ENCODE measurements at regions not wholly inside any gene's neighbourhood (a gene's known extent, or its start where the extent isn't known, plus 50 kb on each side); places are given as distances from the start of the nearest gene placed in this dataset.
"Not testable (repeated sequence)": the region's sequence is repeated elsewhere in the genome, so short reads cannot be mapped to it uniquely, and the experiment has no call there.

GRCh38 chr2:182598626-182599025, 117.4 kb upstream of the DNAJC10 start:
- no peaks in the 10 kb centered on the region for H3K36me3 ChIP-seq
- no peaks in the 10 kb centered on the region for H3K4me1 ChIP-seq (ENCODE audit: control insufficient read depth in 1 of 2, insufficient read depth in 1 of 2, low read depth in 1 of 2, low read length in 1 of 2)
- no peak for TF ChIP-seq CTCF (IDR thresholded peaks at IDR 0.05)
- no peak overlapping the region for H3K27ac ChIP-seq
- H3K9me3 ChIP-seq = no peaks in the 10 kb centered on the region
- H3K27me3 ChIP-seq = no peaks in the 10 kb centered on the region
- no peak overlapping the region for H3K4me3 ChIP-seq (ENCODE audit: low read depth in 1 of 2, low read length in 1 of 2)

DNA sequence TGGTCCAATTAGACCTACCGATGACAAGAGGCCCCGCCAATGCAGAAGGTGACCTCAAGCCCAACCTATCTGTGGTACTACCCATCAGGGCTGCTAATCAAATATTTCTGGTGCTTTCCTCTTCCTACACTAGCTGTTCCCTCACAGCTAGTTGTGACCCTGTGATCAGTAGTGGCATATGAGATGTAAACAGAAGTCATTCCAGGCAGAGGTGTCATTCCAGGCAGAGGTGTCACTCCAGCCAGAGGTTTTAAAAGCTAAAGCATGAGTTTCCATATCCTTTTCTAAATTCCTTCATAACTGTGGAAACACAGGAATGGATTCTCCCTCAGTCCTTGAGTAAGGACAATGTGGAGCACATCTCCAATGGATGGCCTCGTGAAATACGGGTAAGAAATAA, 110.9 kb upstream of the DNAJC10 start:
- Histone ChIP-seq H3K4me1 (ENCODE audit: control insufficient read depth in 1 of 2, insufficient read depth in 1 of 2, low read depth in 1 of 2, low read length in 1 of 2) (no peaks in the 10 kb centered on the region), H3K9me3 (no peaks in the 10 kb centered on the region), H3K27me3 (no peaks in the 10 kb centered on the region), H3K27ac (no peak overlapping the region), H3K36me3 (no peaks in the 10 kb centered on the region), H3K4me3 (ENCODE audit: low read depth in 1 of 2, low read length in 1 of 2) (no peak overlapping the region)
- TF ChIP-seq CTCF (IDR thresholded peaks at IDR 0.05) = no peak

DNA sequence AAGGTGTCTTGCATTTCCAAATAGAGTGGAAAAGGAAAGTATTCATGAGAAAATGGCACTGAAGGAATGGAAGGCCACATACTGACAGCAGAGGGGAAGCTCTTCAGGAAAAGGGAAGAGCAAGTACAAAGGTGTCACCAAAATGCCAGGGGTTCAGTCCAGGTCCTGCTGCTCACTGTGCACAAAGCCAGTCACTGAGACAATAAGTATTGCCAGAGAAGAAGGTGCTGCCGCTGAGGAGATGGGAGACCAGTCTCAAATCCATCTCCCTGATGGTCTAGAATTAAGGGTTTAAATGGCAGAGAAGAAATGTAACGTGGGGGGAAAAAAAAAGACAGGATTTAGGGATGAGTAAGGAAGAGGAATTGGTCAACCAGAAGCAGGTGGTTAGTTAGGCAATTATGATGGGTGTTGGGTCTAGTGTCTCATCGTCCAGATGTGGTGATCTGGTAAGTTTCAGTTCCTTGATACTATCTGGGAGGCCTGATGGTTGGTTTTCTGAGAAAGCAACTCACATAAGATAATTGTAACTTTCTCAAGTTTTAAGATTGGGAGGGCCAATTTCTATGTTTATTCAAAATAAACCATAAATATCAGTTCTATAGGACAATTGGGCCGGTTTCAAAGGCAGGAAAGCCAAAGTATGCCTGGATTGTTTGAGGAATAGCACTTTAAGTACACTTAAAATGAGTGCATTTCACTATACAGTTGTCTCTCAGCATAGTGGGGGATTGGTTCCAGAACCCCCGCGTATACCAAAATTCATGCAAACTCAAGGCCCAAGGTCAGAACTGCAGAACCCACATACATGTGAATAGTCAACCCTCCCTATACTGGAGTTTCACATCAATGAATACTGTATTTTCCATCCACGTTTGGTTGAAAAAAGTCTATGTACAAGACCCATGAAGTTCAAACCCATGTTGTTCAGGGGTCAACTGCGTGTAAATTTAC, 109.1 kb upstream of the DNAJC10 start:
- TF ChIP-seq CTCF (IDR thresholded peaks at IDR 0.05) = no peak
- H3K27ac ChIP-seq = no peak overlapping the region
- no peaks in the 10 kb centered on the region for H3K27me3 ChIP-seq

GRCh38 chr2:182608181-182608845, 107.7 kb upstream of the DNAJC10 start:
- Histone ChIP-seq H3K9me3 (no peaks in the 10 kb centered on the region), H3K36me3 (no peaks in the 10 kb centered on the region), H3K4me1 (ENCODE audit: control insufficient read depth in 1 of 2, insufficient read depth in 1 of 2, low read depth in 1 of 2, low read length in 1 of 2) (no peaks in the 10 kb centered on the region), H3K4me3 (ENCODE audit: low read depth in 1 of 2, low read length in 1 of 2) (no peak overlapping the region), H3K27ac (no peak overlapping the region), H3K27me3 (no peaks in the 10 kb centered on the region)
- no peak for TF ChIP-seq CTCF (IDR thresholded peaks at IDR 0.05)

More for the DNA sequence above, 109.1 kb upstream of the DNAJC10 start:
- H3K4me3 ChIP-seq (ENCODE audit: low read depth in 1 of 2, low read length in 1 of 2) = no peak overlapping the region
- H3K9me3 ChIP-seq = no peaks in the 10 kb centered on the region
- H3K36me3 ChIP-seq = no peaks in the 10 kb centered on the region
- H3K4me1 ChIP-seq (ENCODE audit: control insufficient read depth in 1 of 2, insufficient read depth in 1 of 2, low read depth in 1 of 2, low read length in 1 of 2) = no peaks in the 10 kb centered on the region

DNA sequence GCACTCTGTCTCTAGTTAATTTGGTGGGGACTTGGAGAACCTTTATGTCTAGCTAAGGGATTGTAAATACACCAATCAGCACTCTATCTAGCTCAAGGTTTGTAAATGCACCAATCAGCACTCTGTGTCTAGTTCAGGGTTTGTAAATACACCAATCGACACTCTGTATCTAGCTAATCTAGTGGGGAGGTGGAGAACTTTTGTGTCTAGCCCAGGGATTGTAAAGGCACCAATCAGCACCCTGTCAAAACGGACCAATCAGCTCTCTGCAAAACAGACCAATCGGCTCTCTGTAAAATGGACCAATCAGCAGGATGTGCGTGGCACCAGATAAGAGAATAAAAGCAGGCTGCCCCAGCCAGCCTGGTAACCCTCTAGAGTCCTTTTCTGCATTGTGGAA, 107.1 kb upstream of the DNAJC10 start:
- H3K9me3 ChIP-seq; H3K27ac ChIP-seq; H3K36me3 ChIP-seq; H3K27me3 ChIP-seq; H3K4me3 ChIP-seq (ENCODE audit: low read depth in 1 of 2, low read length in 1 of 2); H3K4me1 ChIP-seq (ENCODE audit: control insufficient read depth in 1 of 2, insufficient read depth in 1 of 2, low read depth in 1 of 2, low read length in 1 of 2): not testable (repeated sequence)

GRCh38 chr2:182610231-182610630, 105.8 kb upstream of the DNAJC10 start:
- H3K9me3 ChIP-seq = no peaks in the 10 kb centered on the region
- TF ChIP-seq CTCF (IDR thresholded peaks at IDR 0.05) = no peak
- no peak overlapping the region for H3K4me3 ChIP-seq (ENCODE audit: low read depth in 1 of 2, low read length in 1 of 2)

More at GRCh38 chr2:182610231-182610630, 105.8 kb upstream of the DNAJC10 start:
- H3K36me3 ChIP-seq = no peaks in the 10 kb centered on the region
- no peaks in the 10 kb centered on the region for H3K27me3 ChIP-seq
- H3K4me1 ChIP-seq (ENCODE audit: control insufficient read depth in 1 of 2, insufficient read depth in 1 of 2, low read depth in 1 of 2, low read length in 1 of 2) = no peaks in the 10 kb centered on the region
- H3K27ac ChIP-seq = no peak overlapping the region
